ENCODE measurements at regions not wholly inside any gene's neighbourhood (a gene's known extent, or its start where the extent isn't known, plus 50 kb on each side); places are given as distances from the start of the nearest gene placed in this dataset.
"Not testable (repeated sequence)": the region's sequence is repeated elsewhere in the genome, so short reads cannot be mapped to it uniquely, and the experiment has no call there.

DNA sequence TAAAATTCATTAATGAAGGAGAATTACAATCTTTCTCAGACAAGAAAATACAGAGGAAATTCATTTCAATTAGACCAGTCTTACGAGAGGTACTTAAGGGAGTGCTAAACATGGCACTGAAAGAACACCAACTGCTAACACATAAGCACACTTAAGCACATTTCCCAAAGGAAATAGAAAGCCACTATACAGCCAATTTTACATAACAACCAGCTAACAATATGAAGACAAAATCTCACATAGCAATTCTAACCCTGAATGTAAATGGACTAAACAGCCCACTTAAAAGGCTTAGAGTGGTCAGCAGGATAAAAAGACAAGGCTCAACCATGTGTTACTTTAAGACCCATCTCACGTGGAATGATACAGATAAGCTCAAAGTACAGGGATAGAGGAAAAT is 339.5 kb upstream of the LUZP2 start:
- DNase-seq (ENCODE audit: low read depth, low spot score): no peak

DNA sequence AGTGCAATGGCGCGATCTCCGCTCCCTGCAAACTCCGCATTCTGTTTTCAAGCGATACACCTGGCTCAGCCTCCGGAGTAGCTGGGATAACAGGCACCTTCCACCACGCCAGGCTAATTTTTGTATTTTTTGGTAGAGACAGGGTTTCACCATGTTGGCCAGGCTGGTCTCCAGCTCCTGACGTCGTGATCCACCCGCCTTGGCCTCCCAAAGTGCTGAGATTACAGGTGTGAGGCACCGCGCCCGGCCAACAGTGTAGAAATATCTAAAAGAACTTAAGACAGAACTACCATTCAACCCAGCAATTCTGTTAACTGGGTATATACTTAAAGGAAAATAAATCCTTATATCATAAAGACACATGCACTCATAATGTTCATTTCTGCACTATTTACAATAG is 335.3 kb upstream of the LUZP2 start:
- DNase-seq (ENCODE audit: low read depth, low spot score): no peak

DNA sequence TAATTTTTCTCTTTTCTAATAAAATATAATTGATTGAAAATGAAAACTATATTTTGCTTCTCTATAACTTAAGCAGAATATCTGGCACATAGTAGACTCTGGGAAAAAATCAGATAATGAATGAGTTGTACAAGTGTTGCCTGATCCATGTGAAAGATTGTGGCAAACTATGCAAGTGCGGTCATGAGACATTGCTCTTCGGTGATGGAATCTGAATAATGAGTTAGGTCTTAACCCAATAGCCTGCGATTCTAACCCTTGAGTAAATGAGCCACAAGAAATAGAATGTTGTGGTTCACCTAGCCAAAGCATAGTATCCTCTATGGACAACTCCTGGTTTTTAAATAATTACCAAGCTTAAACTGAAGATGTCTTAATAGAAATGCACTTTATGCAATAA is 333.7 kb upstream of the LUZP2 start:
- no peak for DNase-seq (ENCODE audit: low read depth, low spot score)

DNA sequence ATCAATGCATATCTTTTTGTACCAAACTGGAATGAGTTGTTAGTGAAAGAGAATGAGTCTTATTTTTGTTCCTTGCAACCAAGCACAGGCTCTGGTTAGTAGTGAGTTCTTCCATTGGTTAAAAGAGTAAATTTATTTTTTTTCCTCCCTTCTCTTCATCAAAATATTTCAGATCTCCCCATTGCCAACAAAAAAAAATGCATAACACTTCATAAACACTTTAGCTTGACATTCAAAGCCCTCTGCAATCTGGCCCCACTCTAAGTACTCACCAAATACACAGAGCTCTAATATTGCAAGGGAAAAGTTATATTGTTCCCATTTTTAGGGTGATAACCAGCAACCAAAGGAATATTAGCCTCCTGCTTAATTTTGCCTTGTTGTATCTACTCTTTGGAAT is 333.0 kb upstream of the LUZP2 start:
- no peak for DNase-seq (ENCODE audit: low read depth, low spot score)

DNA sequence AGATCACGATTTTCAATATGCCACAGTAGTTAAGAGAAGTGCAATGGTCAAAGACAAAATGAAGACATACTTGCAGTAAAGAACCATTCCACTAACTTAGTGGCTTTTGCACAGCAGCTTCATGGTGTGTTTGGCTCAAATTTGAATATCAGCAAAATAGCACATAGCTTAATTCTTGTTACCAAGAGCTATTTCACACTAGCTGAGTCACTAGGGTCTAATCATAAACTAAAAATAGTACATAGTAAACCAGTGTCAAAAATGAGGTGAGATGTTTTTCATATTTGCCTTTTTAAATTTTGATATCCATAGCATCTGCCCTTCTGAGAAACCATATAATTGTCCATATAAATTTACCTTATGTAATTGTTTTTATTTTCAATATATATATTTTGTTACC is 325.0 kb upstream of the LUZP2 start:
- no peak for DNase-seq (ENCODE audit: low read depth, low spot score)

DNA sequence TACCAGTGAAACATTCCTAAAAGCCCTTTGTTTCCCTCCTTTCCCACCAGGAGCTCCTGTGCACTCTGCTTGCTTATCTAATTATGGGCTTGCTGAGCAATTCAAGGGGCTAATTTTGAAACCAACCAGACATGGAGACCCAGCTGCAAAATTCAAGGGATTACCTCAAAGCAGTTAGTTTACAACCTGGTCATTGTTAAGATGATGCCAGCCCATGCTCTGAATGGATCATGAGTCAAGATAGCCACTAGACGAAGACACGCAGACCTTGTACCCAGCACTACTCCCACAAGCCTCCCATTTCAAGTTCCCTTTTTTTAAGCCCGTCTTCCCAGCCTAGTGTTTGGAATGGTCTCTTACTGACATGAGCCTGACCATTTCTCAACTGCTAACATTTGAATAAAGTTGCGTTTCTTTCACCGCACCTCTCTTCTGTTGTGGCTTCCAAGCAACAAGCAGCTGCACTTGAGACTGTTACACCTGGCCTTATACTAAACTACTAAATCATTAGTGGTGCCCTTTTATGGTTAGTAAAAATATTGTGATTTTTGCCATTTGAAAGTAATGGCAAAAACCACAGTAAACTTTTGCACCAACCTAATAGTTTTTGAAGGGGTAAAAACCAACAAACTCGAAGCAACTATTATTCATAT is 315.3 kb upstream of the LUZP2 start:
- DNase-seq (ENCODE audit: low read depth, low spot score): no peak

DNA sequence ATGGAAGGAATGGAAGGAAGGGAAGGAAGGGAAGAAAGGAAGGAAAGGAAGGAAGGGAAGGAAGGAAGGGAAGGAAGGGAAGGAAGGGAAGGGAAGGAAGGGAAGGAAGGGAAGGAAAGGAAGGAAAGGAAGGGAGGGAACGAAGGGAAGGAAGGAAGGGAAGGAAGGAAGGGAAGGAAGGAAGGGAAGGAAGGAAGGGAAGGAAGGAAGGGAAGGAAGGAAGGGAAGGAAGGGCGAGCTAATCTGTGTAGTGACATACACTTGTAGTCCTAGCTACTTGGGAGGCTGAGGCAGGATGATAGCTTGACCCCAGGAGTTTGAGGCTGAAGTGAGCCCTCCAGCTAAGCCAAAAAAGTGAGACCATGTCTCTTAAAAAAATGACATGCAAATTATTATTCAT is 311.3 kb upstream of the LUZP2 start:
- DNase-seq (ENCODE audit: low read depth, low spot score): not testable (repeated sequence)

DNA sequence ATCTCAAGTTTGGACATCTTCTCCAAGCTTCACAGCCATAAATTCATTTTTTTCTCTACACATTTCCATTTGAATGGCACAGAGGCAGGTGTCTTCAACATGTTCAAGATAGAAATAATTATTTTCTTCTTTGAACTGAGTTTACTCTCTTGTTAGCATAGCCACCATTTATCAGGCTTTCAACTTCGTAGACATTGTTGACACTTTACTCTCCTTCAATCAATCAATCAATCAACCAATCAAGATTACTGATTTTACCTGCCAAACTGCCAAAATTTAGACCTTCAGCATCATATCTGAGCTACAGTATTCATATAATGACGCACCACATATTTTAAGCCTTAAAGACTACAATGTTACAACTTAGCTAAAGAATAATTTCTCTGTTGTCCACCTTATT is 300.1 kb upstream of the LUZP2 start:
- no peak for DNase-seq (ENCODE audit: low read depth, low spot score)

DNA sequence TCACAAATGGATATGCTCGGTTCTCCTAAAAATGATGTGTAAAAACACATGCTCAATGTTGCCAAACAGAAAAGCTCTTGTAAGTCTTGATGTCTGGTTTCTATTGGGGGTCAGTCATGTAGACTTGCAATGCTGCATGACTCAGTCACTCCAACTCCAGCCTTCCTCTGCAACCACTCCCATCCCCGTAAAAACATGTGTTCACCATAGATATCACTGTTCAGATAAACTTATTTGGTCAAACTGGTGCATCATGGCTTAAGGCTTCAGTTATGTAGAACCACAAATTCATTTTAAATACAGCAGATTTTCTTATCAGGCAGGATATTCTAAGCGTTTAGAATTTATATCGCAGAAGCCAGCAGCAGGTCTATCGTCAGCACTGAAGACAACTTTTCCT is 298.4 kb upstream of the LUZP2 start:
- no peak for DNase-seq (ENCODE audit: low read depth, low spot score)

DNA sequence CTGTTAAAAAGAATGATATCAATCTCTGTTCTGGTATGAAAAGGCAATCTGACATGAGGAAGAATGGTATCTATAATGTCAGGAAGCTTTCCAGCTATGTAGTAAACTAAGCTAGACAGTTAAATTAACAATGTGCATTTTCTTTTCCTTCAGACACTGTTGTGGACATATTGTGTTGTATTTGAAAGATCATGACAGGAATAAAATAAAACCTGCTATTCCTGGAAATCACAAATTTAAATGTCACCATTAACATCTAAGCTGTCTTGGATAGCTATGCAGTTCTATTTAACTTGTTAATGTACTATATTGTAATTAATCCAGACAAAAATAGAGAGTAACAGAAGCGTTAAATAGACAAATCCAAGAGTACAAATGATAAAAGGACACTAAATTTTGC is 297.4 kb upstream of the LUZP2 start:
- DNase-seq (ENCODE audit: low read depth, low spot score): no peak

DNA sequence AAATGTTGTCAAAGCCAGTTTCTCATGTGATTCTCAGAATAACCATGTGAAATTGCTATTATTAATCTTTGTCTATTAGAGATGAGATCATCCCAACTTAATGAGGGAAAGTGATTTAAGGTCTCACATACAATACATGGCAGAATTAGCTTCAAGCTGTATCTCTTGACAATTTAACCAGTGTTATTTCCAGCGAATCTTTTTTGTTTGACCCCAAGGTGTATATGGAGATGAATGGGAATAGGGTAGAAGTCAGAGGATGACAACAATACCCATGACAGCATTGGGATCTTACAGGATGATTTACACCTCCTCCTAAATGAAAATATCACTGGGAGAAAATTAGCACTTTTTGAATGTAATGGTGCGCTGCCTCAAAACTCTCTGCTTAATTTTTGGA is 290.8 kb upstream of the LUZP2 start:
- no peak for DNase-seq (ENCODE audit: low read depth, low spot score)

DNA sequence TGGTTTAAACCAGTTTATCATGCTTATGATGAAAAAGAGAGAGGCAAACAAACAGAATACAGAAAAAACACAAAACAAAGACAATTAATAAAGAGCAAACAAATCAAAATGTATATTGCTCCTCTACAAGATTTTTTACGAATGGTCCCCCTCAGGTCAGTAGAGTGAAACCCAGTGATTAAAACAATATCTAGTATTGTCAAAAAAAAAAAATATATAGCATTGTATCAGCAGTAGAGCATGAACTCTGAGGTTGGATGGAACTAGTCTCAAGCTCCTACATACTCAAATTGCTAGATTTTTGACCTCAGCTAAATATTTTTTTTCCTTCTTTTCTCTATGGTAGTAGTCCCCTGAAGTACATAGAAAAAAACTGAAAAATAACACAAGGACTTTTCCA is 290.3 kb upstream of the LUZP2 start:
- no peak for DNase-seq (ENCODE audit: low read depth, low spot score)

DNA sequence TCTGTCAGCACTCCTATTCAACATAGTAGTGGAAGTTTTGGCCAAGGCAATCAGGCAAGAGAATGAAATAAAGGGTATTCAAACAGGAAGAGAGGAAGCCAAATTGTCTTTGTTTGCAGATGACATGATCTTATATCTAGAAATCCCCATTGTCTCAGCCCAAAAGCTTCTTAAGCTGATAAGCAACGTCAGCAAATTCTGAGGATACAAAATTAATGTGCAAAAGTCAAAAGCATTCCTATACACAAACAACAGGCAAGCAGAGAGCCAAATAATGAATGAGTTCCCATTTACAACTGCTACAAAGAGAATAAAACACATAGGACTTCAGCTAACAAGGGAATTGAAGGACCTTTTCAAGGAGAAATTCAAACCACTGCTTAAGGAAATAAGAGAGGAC is 280.4 kb upstream of the LUZP2 start:
- no peak for DNase-seq (ENCODE audit: low read depth, low spot score)

DNA sequence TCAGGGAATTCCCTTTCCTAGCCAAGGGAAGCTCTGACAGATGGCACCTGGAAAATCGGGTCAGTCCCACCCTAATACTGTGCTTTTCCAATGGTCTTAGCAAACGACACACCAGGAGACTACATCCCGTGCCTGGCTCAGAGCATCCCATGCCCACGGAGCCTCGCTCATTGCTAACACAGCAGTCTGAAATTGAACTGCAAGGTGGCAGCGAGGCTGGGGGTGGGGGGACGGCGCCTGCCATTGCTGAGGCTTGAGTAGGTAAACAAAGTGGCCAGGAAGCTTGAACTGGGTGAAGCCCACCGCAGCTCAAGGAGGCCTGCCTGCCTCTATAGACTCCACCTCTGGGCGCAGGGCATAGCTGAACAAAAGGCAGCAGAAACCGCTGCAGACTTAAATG is 279.5 kb upstream of the LUZP2 start:
- DNase-seq (ENCODE audit: low read depth, low spot score): not testable (repeated sequence)

DNA sequence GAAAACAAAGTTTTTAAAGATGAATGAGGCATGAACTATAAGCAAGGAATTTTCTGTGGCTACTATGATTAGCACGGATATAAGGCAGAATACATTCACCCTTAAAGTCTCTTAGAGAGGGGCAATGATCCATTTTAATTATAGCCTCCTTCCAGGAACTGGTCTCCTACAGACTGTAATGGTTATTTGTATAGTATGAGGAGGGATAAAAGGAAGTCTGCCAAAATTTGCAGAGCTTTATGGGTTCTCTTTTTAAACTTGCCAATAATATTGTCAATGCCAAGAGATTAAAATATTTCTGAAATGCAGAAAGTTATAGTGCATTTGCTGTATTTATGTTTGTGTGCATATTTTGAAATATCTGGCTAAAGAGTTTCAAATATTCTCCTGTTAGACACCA is 271.4 kb upstream of the LUZP2 start:
- no peak for DNase-seq (ENCODE audit: low read depth, low spot score)

DNA sequence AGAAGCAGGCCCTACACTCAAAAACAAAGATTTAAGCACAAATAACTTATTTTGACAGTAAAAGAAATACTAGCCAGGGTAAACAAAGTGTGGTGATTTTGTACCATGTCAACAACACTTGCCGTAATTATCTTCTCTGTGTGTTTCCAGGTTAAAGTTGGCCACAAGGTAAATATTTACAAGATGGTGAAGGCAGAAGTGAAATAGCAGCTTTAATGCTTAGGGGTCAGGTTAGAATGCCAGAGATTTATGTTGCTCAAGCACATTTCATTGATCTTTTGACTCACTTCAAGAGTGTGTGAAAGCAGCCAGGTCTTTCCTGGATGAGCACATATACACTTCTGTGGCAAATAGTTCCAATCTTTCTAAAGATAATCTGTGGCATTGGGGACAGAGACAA is 270.2 kb upstream of the LUZP2 start:
- DNase-seq (ENCODE audit: low read depth, low spot score): no peak

DNA sequence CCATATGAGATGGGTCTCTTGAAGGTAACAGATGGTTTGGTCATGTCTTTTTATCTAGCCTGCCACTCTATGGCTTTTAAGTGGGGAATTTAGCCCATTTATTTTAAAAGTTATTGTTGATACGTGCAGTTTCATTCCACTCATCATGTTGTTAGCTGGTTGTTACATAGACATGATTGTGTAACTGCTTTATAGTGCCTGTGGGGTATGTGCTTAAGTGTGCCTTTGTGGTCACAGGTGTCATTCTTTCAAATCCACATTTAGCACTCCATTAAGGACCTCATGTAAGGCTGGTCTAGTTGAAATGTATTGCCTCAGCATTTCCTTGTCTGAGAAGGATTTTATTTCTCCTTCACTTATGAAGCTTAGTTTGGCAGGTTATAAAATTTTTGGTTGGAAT is 263.8 kb upstream of the LUZP2 start:
- DNase-seq (ENCODE audit: low read depth, low spot score): no peak

DNA sequence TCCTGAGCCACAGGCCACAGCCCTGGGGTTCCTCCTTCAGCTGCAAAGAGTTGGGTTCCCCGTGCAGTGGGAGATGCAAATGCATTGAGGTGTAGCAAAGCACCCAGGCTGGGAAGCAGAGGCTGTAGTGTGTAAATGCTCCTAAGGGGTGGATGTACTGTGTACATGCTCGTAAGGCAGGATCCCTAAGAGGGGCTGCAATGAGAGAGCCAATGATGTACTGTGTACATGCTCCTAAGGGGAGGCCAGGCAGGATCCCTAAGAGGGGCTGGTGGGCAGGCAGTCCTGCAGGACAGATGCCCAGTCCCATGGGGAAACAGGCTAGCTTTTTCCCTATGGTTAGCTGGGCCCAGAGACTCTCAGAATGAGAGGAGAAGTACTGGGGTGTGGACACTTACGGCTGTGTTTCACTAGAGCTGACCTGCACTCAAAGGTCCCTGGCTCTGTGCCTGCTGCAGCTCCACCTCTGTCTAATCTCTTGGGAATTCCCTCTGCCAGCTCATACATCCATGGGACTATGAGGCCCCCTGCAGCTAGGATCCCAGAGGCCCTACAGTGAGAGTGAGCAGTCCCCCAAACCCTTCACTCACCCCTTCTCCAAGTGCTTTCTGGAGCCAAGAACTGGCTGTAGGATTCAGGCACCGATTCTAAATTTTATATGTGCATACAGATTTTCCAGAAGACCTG is 261.9 kb upstream of the LUZP2 start:
- DNase-seq (ENCODE audit: low read depth, low spot score): no peak

DNA sequence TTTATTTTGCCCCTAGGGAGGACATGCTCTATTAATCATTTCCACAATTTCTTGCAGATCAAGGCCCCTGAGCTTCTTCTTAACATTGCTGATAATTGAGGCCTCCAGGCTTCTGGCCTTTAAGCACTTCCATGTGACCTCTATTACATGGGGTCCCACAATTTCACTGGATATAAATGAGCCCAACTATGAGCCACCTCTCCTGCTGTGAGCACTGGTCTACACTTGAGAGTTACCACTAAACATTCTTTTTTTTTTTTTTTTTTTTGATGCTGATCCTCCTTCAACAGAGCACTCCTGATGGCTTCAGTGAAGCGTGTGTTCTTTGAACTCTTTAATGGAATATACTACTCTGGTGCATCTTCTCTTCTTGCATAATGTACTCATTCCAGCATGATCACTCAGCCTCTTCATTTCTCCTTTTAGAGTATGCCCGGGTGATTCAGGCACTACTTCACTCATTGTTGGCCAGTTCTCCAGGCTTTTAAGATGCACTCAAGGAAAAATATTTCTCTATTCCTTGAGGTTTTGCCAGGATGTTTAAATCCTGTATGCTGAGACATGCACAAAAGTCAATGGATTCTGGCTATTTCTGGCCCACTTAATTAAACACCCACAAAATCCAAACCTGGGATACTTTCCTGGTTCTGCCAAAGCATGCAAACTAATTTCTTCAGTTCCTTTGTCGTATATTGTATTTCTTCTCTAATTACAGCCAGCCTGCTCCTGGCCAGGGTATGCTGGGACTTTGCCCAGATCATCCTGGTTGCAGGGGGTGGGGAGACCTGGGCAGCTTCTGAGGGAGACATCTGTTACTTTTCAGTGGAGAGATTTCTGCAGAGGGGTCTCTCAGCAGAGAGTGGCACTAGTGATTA is 257.8 kb upstream of the LUZP2 start:
- DNase-seq (ENCODE audit: low read depth, low spot score): no peak

DNA sequence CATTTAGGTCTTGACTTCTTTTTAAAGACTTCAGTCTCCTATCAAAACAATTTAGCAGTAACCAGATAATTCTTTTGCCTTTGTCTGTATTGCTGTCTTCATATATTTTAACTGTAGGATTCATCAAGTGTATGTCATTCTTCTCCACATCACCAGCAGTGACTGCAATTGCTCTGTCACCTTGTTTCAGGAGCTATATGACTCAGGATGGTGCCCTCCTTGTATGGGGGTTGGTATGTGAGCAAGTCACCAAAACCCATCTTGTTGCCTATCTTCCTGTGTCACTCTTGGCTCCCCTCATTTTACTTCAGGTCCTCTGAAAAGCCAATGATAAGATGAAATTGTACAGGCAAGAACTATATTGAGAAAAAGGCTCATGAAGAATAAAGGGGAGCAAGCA is 256.9 kb upstream of the LUZP2 start:
- DNase-seq (ENCODE audit: low read depth, low spot score): no peak

DNA sequence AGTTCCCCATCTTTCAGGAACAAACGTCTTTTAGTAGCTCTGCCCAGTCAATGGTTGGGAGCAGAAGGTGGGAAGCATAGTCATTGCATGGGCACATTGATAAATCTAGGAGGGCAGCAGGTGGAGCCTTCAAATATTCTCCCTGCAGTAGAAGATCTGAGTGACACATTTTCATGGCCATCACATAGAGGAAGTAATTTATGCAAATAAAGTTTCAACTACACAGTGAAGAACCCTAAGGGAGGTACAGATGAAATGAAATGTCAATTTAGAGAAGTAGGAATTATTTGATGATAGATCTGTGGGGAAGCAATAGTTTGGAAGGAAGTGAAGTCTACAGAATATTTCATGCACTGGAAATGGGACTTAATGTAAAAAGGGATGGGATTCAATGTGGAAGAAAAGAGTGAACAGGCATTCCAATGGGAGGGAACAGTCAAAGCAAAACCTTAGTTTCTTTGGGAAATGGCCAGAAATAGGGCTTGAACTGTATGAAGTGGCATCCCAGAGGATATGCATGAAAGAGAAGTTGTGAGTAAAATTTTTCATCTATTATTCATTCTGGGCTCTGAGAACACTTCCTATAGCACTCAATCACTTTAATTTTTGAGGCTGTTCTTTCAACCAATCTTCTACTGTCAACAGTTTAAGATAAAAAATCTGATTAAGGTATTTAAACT is 256.2 kb upstream of the LUZP2 start:
- no peak for DNase-seq (ENCODE audit: low read depth, low spot score)

DNA sequence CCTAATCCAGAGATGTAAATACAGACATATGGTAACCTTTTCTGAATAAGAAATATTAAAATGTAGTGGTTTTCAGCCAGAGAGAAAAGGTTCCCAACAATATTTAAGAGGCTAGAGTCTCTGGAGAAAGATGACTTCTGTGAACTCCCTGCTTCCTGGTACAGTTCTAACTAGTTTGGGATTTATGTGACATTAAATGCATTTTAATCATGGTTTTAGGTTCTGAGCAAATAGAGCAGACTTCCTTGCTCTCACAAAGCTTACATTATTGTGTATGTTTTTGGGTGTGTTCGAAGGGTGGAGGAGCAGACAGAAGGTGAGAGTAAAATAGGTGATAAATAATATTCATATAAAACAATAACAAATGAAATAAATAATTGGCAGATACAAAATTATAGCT is 250.1 kb upstream of the LUZP2 start:
- DNase-seq (ENCODE audit: low read depth, low spot score): no peak
